Thyroid gland (tissue), 4 donors: ENCODE measurements at regions not wholly inside any gene's neighbourhood (a gene's known extent, or its start where the extent isn't known, plus 50 kb on each side); places are given as distances from the start of the nearest gene placed in this dataset.

Experiments used
- DNase-seq, 2 donors: peaks; one replicate each; pipeline ENCODE4 v3.0.0-alpha.2; 2019
- H3K27ac ChIP-seq, 3 donors: fragments of 200-600 bp; sonication (generic); 1 replicate in 2 of 3; 2 replicates in 1 of 3; pipeline ENCODE4 v1.5.1; 2016 to 2019; ENCODE audit warnings: mild to moderate bottlenecking in 1 of 3, moderate library complexity in 1 of 3
- H3K27me3 ChIP-seq: fragments of 200-600 bp; sonication (generic); one replicate; pipeline ENCODE4 v1.5.1; 2019
- H3K36me3 ChIP-seq, 2 donors: fragments of 200-600 bp; sonication (generic); one replicate each; pipeline ENCODE4 v1.5.1; 2016 to 2019
- H3K4me1 ChIP-seq, 2 donors: fragments of 200-600 bp; sonication (generic); one replicate each; pipeline ENCODE4 v1.5.1; 2017 to 2019
- H3K4me3 ChIP-seq, 3 donors: fragments of 200-600 bp; sonication (generic); replicated peaks in 1 of 3; 1 replicate in 2 of 3; 2 replicates in 1 of 3; pipeline ENCODE4 v1.5.1; 2016; ENCODE audit warnings: mild to moderate bottlenecking in 1 of 3
- H3K9me3 ChIP-seq: fragments of 200-600 bp; sonication (generic); one replicate; pipeline ENCODE4 v1.5.1; 2017
- CTCF ChIP-seq, 6 experiments: fragments of 200-600 bp in 3 of 6; fragments of 450-650 bp in 3 of 6; sonication (generic) in 3 of 6; IDR thresholded peaks; one replicate each; pipeline ENCODE4 v1.5.1; 2016 to 2019; ENCODE audit warnings: antibody characterized with exemption in 6 of 6, mild to moderate bottlenecking in 2 of 6, inconsistent platforms in 1 of 6, moderate library complexity in 1 of 6
- POLR2A ChIP-seq, 2 donors: fragments of 450-650 bp; IDR thresholded peaks; one replicate each; pipeline ENCODE4 v1.6.1; 2017; ENCODE audit warnings: antibody characterized with exemption in 2 of 2, mild to moderate bottlenecking in 2 of 2, moderate library complexity in 1 of 2
- WGBS, 2 donors: methylation state at CpG; one replicate each; pipeline ENCODE4 v1.1.5; 2017; 5-methylcytosine and 5-hydroxymethylcytosine counted together
- intact Hi-C: fragments of 100-400 bp; cut with DNase I; formaldehyde crosslinking; loops from one replicate; pipeline ENCODE4 v1.15.1; 2023

- H3K4me1 ChIP-seq: peaks cover 0 to 10% of the 10 kb centered on the region in 2 donors
- WGBS, 2 donors: 78 to 79% methylated on average over 5 of the region's 5 CpGs
- no peak overlapping the region for H3K4me3 ChIP-seq
- no peaks in the 10 kb centered on the region for H3K36me3 ChIP-seq
- intact Hi-C loops: no loop called here
- no peak overlapping the region for H3K27ac ChIP-seq
- no peak for TF ChIP-seq CTCF (IDR thresholded peaks at IDR 0.05)
- no peak for TF ChIP-seq POLR2A (IDR thresholded peaks at IDR 0.05)
- no peaks in the 10 kb centered on the region for H3K9me3 ChIP-seq
- no peak for DNase-seq
- H3K27me3 ChIP-seq: no peaks in the 10 kb centered on the region
These were observed 424.5 kb downstream of the DMAC1 start for GRCh38 chr9:7375013-7375511.

GRCh38 chr9:7370988-7371387 is 428.6 kb downstream of the DMAC1 start:
- TF ChIP-seq CTCF (IDR thresholded peaks at IDR 0.05) (no peak), POLR2A (IDR thresholded peaks at IDR 0.05) (no peak)
- no peak for DNase-seq
- no peak overlapping the region for H3K27ac ChIP-seq
- no peaks in the 10 kb centered on the region for H3K36me3 ChIP-seq
- H3K27me3 ChIP-seq: no peaks in the 10 kb centered on the region
- 65 to 69% methylated on average over 3 of the region's 3 CpGs for WGBS, 2 donors
- intact Hi-C loops: no loop called here
- H3K9me3 ChIP-seq: no peaks in the 10 kb centered on the region
- H3K4me3 ChIP-seq: no peak overlapping the region
- H3K4me1 ChIP-seq: peaks cover 0 to 16% of the 10 kb centered on the region in 2 donors

- intact Hi-C loops: no loop called here
- Histone ChIP-seq H3K27me3 (no peaks in the 10 kb centered on the region), H3K4me3 (no peak overlapping the region), H3K27ac (peak overlapping the region in 1 of 3 donors; percentile 3), H3K36me3 (no peaks in the 10 kb centered on the region), H3K9me3 (no peaks in the 10 kb centered on the region), H3K4me1 (peaks cover 0 to 16% of the 10 kb centered on the region in 2 donors)
- DNase-seq: no peak
- TF ChIP-seq CTCF (IDR thresholded peaks at IDR 0.05) (no peak), POLR2A (IDR thresholded peaks at IDR 0.05) (no peak)
- WGBS, 2 donors: 66 to 72% methylated on average over 2 of the region's 2 CpGs
These were observed 429.2 kb downstream of the DMAC1 start for GRCh38 chr9:7370381-7370780.

- H3K4me1 ChIP-seq: peaks cover 0 to 16% of the 10 kb centered on the region in 2 donors
- no peaks in the 10 kb centered on the region for H3K27me3 ChIP-seq
- no peaks in the 10 kb centered on the region for H3K36me3 ChIP-seq
- no peak overlapping the region for H3K4me3 ChIP-seq
- peak; percentile 31 for DNase-seq
- no peak for TF ChIP-seq POLR2A (IDR thresholded peaks at IDR 0.05)
- no peak for TF ChIP-seq CTCF (IDR thresholded peaks at IDR 0.05)
- H3K9me3 ChIP-seq: no peaks in the 10 kb centered on the region
- 79 to 87% methylated on average over 2 of the region's 2 CpGs for WGBS, 2 donors
- H3K27ac ChIP-seq: peak overlapping the region in 1 of 3 donors; percentile 18
- intact Hi-C loops: no loop called here
These were observed 430.2 kb downstream of the DMAC1 start for GRCh38 chr9:7369384-7369821.

GRCh38 chr9:7368410-7369292 is 430.9 kb downstream of the DMAC1 start:
- intact Hi-C loops: no loop called here
- Histone ChIP-seq H3K4me1 (peaks cover 0 to 16% of the 10 kb centered on the region in 2 donors), H3K27me3 (no peaks in the 10 kb centered on the region), H3K4me3 (no peak overlapping the region), H3K36me3 (no peaks in the 10 kb centered on the region), H3K27ac (no peak overlapping the region), H3K9me3 (no peaks in the 10 kb centered on the region)
- no peak for TF ChIP-seq CTCF (IDR thresholded peaks at IDR 0.05)
- TF ChIP-seq POLR2A (IDR thresholded peaks at IDR 0.05): no peak
- no peak for DNase-seq
- 60 to 69% methylated on average over 6 of the region's 6 CpGs for WGBS, 2 donors
